Ammon's horn (tissue), 1 donor: ENCODE measurements at regions not wholly inside any gene's neighbourhood (a gene's known extent, or its start where the extent isn't known, plus 50 kb on each side); places are given as distances from the start of the nearest gene placed in this dataset.
"Not testable (repeated sequence)": the region's sequence is repeated elsewhere in the genome, so short reads cannot be mapped to it uniquely, and the experiment has no call there.

Source experiments
- DNase-seq: peaks from one replicate; pipeline ENCODE4 v3.0.0-alpha.2; 2016; ENCODE audit warnings: low spot score

- no peak for DNase-seq
Observed at GRCh38 chr2:8550937-8551621, 130.8 kb upstream of the ID2 start.

- DNase-seq = no peak
Observed at GRCh38 chr2:8551622-8552074, 130.2 kb upstream of the ID2 start.

DNA sequence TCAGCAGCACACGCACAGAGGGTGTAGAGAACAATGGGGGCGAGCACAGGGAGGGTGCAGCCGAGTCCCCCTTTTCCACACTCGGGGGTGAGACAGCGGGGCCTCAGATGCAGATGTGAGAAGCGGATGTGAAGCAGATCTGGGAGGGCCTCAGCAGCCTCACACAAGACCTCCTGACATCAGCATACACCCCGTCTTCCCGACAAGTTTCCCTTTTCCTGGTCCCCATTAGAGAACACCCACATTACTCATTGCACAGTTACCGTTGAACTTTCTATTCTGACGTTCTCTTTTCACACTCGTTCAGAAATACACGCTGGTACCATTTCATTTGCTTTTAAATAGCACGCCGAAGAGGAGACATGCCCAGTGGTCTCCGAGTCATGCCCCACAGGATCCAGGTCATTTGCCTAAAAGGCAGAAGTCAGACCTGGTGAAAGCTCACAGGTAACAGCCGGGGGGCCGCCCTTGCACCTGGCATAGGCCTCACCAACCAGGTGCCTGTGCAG is 129.5 kb upstream of the ID2 start:
- DNase-seq = no peak

- DNase-seq = no peak
Observed at GRCh38 chr2:8553643-8554042, 128.2 kb upstream of the ID2 start.

- no peak for DNase-seq
Observed at GRCh38 chr2:8554296-8554806, 127.5 kb upstream of the ID2 start.

- DNase-seq = no peak
Observed at GRCh38 chr2:8555543-8555942, 126.3 kb upstream of the ID2 start.

GRCh38 chr2:8558096-8558495 is 123.8 kb upstream of the ID2 start:
- no peak for DNase-seq

GRCh38 chr2:8558956-8559355 is 122.9 kb upstream of the ID2 start:
- DNase-seq = no peak

DNA sequence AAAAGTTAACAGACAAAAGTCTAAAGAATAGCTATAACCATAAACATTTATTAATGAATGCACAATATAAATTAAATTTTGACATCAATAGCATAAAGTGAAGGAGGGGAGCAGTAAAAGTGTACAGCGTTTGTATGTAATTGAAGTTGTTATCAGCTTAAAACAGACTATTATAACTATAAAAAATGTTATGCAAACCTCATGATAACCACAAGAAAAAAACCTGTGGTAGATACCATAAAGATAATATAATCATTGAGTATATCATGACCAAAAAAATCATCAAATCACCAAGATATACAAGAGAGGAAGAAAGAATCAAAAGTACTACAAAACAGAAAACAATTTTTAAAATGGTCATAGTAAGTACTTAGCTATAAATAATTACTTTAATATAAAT is 122.1 kb upstream of the ID2 start:
- DNase-seq = no peak

DNA sequence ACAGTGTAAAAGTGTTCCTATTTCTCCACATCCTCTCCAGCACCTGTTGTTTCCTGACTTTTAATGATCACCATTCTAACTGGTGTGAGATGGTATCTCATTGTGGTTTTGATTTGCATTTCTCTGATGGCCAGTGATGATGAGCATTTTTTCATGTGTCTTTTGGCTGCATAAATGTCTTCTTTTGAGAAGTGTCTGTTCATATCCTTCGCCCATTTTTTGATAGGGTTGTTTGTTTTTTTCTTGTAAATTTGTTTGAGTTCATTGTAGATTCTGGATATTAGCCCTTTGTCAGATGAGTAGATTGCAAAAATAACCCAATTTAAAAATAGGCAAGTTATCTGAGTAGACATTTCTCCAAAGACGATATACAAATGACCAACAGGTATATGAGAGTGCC is 120.2 kb upstream of the ID2 start:
- DNase-seq = not testable (repeated sequence)

- DNase-seq = no peak
Observed at GRCh38 chr2:8563814-8564474, 117.9 kb upstream of the ID2 start.

- DNase-seq = no peak
Observed at GRCh38 chr2:8564475-8564874, 117.4 kb upstream of the ID2 start.

DNA sequence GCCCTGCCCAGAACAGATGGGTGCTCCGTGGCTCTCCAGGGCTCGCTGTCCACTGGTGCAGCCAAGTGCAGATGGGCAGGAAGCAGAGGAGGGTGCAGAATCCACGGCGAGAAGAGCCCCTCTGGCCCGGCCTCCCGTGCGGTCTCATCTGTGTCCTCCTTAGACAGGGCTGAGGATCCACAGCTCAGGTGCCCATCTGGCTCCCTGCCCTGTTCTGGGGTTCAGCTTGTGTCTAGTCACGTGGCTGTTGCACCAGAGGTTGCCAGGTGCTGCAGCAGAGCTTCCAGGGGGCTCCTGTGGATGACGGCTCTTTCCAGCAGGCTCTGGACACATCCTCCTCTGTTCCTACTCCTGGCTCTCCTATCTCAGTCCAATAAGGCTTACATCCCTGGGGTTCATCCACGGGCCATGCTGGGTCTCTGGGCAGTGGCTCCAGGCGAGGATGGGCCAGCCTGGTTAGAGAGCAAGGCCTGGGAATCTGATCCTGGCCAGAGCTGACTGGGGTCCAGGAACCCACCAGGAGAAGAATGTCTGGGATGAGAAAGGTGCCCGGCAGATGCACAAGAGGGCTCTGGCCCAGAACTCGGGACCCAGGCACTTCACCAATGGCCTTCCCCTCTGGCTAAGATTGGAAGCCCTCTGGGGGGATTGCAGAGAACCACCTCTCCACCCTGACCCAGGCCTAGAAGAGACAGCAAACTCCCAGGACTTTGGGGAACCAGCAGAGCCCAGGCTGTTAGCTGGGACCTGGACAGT is 116.3 kb upstream of the ID2 start:
- no peak for DNase-seq

- DNase-seq = no peak
Observed at GRCh38 chr2:8566155-8566670, 115.6 kb upstream of the ID2 start.

GRCh38 chr2:8566774-8567468 is 114.9 kb upstream of the ID2 start:
- DNase-seq = no peak

GRCh38 chr2:8567469-8568260 is 114.2 kb upstream of the ID2 start:
- DNase-seq = no peak

DNA sequence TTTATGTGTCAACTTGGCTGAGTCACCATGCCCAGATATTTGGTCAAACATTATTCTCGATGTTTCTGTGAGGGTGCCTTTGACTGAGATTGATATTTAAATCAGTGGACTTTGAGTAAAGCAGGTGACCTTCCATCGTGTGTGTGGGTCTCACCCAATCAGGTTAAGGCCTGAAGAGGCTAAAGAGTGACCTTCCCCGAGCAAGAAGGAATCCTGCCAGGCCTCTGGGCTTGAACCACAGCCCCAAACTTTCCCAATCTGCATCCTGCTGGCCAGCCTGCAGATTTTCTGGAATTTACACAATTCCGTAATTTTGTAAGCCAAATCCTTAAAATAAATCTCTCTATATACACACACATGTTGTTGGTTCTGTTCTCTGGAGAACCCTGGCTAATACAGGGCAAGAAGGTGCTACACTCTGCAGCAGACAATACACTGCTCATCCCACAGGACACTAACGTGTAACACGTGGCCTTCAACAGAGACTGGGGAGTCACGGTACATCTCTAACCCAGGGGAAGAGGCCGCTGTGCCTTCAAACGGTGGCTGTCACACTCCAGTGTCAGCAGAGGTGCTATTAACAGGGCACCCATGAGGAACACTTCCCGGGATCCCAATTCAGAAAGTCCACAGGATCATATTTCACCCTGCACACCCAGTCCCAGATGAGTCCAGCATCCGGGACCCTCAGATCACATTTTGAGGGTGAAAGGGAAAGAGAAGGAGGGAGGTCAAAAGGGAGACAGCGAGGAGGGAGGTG is 113.1 kb upstream of the ID2 start:
- no peak for DNase-seq

DNA sequence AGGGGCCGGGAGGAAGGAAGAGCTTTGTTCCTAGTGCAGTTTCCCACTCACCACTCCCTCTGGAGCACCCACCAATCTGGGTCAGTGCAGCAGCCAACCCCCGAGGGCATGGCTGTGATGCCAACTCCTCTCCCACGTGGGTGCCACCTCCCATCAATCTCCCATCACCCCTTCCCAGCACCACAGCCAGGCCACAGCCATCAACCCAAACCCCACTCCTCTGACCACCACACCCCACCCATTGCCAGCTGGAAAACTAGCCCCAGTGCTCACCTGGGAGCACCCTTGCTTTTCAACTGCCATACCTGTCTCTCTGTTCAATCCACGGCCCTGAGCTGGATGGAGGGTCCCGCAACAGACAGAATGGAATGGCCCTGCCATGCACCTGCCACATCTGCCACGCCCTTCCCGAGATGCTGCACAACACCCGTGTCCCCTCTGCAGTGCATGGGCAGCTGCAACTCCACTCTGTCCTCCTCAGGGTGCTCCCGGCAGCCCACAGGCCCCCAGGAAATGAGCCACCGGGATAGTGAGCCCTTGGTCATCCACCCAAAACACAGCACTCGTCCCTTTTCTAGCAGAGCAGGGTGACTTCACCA is 112.4 kb upstream of the ID2 start:
- no peak for DNase-seq

DNA sequence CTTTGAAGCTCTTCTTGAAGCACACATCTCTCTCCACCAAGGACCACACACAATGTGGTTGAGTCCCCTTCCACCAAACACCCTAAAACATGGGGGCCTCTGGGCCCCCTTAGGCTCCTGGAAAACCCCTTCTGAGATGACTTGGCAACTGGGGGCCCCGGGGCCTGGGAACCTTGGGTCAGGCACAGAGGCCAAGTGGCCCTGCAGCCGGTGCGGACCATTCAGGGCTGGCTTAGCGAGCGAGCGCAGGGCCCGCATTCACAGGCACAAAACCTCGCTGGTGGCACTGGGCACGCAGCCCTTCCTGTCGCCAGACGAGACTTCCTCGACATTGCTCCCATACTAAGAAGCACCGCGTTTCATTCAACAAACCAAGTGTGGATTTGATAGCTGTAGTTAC is 111.2 kb upstream of the ID2 start:
- no peak for DNase-seq

- DNase-seq = no peak
Observed at GRCh38 chr2:8571301-8571791, 110.5 kb upstream of the ID2 start.
